SK-N-SH treated with all-trans-retinoic acid at 6 μM for 48 hours (cell line): ENCODE measurements at regions not wholly inside any gene's neighbourhood (a gene's known extent, or its start where the extent isn't known, plus 50 kb on each side); places are given as distances from the start of the nearest gene placed in this dataset.

Experiments used
- ARNTL ChIP-seq: fragments of 450-650 bp; formaldehyde crosslinking; IDR thresholded peaks from 2 replicates; pipeline ENCODE4 v1.5.0; 2020; ENCODE audit warnings: low read depth, mild to moderate bottlenecking, moderate library complexity, borderline replicate concordance
- PPARA ChIP-seq: fragments of 250-450 bp; sonication (Bioruptor Pico); IDR thresholded peaks from 2 replicates; pipeline ENCODE4 v1.5.0; 2020; ENCODE audit warnings: mild to moderate bottlenecking, borderline replicate concordance
- RARB ChIP-seq: fragments of 250-450 bp; sonication (Bioruptor Pico); IDR thresholded peaks from 2 replicates; pipeline ENCODE4 v1.8.0; 2021; ENCODE audit warnings: mild to moderate bottlenecking, moderate library complexity
- TSHZ2 ChIP-seq: fragments of 250-450 bp; sonication (Bioruptor Pico); IDR thresholded peaks from 2 replicates; pipeline ENCODE4 v1.5.0; 2020; ENCODE audit warnings: mild to moderate bottlenecking, moderate library complexity

- TF ChIP-seq RARB (CRISPR knock-in tag): no peak
- TF ChIP-seq PPARA (CRISPR knock-in tag): no peak
- no peak for TF ChIP-seq ARNTL (CRISPR knock-in tag)
- TF ChIP-seq TSHZ2 (CRISPR knock-in tag): no peak
Observed at GRCh38 chr2:136297994-136298393, 180.0 kb upstream of the CXCR4 start.
